SU-DHL-6 (cell line): ENCODE measurements at regions not wholly inside any gene's neighbourhood (a gene's known extent, or its start where the extent isn't known, plus 50 kb on each side); places are given as distances from the start of the nearest gene placed in this dataset.

Source experiments
- H2AFZ ChIP-seq: fragments of 200-600 bp; sonication (generic); 2 replicates; pipeline ENCODE4 v1.6.1; 2014; ENCODE audit warnings: low read depth, mild to moderate bottlenecking, moderate library complexity, mixed read lengths, antibody characterized with exemption, low read length; ENCODE audit not compliant: severe bottlenecking
- H3F3A ChIP-seq: fragments of 200-600 bp; shearing (Covaris generic); 2 replicates; pipeline ENCODE4 v1.6.0; 2016; ENCODE audit warnings: antibody characterized with exemption, mild to moderate bottlenecking; ENCODE audit not compliant: insufficient read depth
- H3K27ac ChIP-seq: fragments of 200-600 bp; sonication (generic); 2 replicates; pipeline ENCODE4 v1.5.1; 2016; ENCODE audit warnings: low read depth, mild to moderate bottlenecking, low read length, moderate library complexity, mixed read lengths
- H3K27me3 ChIP-seq: fragments of 200-600 bp; sonication (generic), shearing (Covaris generic); 2 replicates; pipeline ENCODE4 v1.6.0; 2014; ENCODE audit warnings: mild to moderate bottlenecking, low read length
- H3K36me3 ChIP-seq: fragments of 200-600 bp; sonication (generic); 2 replicates; pipeline ENCODE4 v1.6.1; 2014; ENCODE audit warnings: mild to moderate bottlenecking, low read length, mixed read lengths
- H3K4me2 ChIP-seq: fragments of 300-600, 200-600 bp; shearing (Covaris generic), sonication (generic); 2 replicates; pipeline ENCODE4 v1.6.0; 2014; ENCODE audit warnings: low read length, low read depth, mild to moderate bottlenecking; ENCODE audit not compliant: poor library complexity, severe bottlenecking
- H3K4me3 ChIP-seq: fragments of 200-600 bp; sonication (generic); 2 replicates; pipeline ENCODE4 v1.5.1; 2014; ENCODE audit warnings: antibody characterized with exemption, low read length, mild to moderate bottlenecking, mixed read lengths; ENCODE audit not compliant: insufficient read depth, poor library complexity, severe bottlenecking
- H3K79me2 ChIP-seq: fragments of 200-600 bp; sonication (generic); 2 replicates; pipeline ENCODE4 v1.6.1; 2014; ENCODE audit warnings: mild to moderate bottlenecking, low read length, moderate library complexity; ENCODE audit not compliant: insufficient read depth
- H3K9ac ChIP-seq: fragments of 200-600 bp; sonication (generic); 2 replicates; pipeline ENCODE4 v1.7.0; 2014; ENCODE audit warnings: mild to moderate bottlenecking, low read length
- H3K9me2 ChIP-seq: fragments of 200-600 bp; sonication (generic); replicated peaks from 2 replicates; pipeline ENCODE4 v1.6.1; 2014; ENCODE audit warnings: low read length; ENCODE audit not compliant: insufficient read depth
- H3K9me3 ChIP-seq: fragments of 200-600 bp; sonication (generic); 2 replicates; pipeline ENCODE4 v1.6.1; 2014; ENCODE audit warnings: low read length, mixed read lengths; ENCODE audit not compliant: insufficient read depth
- H4K20me1 ChIP-seq: fragments of 200-600 bp; sonication (generic); 2 replicates; pipeline ENCODE4 v1.6.1; 2014; ENCODE audit warnings: low read depth, mild to moderate bottlenecking, antibody characterized with exemption, low read length, moderate library complexity, mixed read lengths
- EZH2phosphoT487 ChIP-seq: fragments of 200-600 bp; sonication (generic), shearing (Covaris generic); conservative IDR thresholded peaks from 2 replicates; pipeline ENCODE4 v1.6.1; 2018; ENCODE audit warnings: mild to moderate bottlenecking, antibody characterized with exemption, low read length, moderate library complexity, mixed read lengths
- TF ChIP-seq, protein P1 (sequence below): fragments of 200-600 bp; sonication (generic); IDR thresholded peaks from one replicate; pipeline ENCODE4 v1.5.1; 2017; ENCODE audit warnings: antibody characterized with exemption, mild to moderate bottlenecking, low read length, moderate library complexity; ENCODE audit not compliant: insufficient read depth, poor library complexity, severe bottlenecking

DNA sequence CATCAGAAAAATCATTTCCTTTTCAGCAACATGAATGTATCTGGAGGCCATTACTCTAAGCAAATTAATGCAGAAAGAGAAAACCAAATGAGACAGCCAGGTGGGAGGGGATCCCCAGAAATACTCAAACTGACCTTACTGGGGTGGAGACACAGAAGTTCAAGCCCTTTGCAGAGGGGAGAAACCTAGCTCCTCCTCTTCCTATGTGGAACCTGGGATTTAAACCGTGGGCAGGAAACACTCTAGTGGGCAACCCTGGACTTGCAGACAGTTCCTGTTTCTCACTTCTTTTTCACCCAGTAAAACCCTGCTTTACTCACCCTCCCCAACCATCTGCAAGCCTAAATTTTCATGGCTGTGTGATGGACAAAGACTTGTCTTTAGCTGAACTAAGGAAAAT is 61.3 kb downstream of the SLITRK6 start:
- no peak overlapping the region for H3K27ac ChIP-seq
- no peaks in the 10 kb centered on the region for H3K36me3 ChIP-seq
- no peak overlapping the region for H2AFZ ChIP-seq
- no peaks in the 10 kb centered on the region for H3K9me3 ChIP-seq
- no peaks in the 10 kb centered on the region for H3K79me2 ChIP-seq
- H3K4me3 ChIP-seq = no peak overlapping the region
- H3K9ac ChIP-seq = no peak overlapping the region
- no peak overlapping the region for H3K4me2 ChIP-seq
- no peaks in the 10 kb centered on the region for H3K27me3 ChIP-seq
- H3F3A ChIP-seq = no peaks in the 10 kb centered on the region
- no peaks in the 10 kb centered on the region for H3K9me2 ChIP-seq
- no peak for TF ChIP-seq EZH2phosphoT487
- TF ChIP-seq, protein P1, sequence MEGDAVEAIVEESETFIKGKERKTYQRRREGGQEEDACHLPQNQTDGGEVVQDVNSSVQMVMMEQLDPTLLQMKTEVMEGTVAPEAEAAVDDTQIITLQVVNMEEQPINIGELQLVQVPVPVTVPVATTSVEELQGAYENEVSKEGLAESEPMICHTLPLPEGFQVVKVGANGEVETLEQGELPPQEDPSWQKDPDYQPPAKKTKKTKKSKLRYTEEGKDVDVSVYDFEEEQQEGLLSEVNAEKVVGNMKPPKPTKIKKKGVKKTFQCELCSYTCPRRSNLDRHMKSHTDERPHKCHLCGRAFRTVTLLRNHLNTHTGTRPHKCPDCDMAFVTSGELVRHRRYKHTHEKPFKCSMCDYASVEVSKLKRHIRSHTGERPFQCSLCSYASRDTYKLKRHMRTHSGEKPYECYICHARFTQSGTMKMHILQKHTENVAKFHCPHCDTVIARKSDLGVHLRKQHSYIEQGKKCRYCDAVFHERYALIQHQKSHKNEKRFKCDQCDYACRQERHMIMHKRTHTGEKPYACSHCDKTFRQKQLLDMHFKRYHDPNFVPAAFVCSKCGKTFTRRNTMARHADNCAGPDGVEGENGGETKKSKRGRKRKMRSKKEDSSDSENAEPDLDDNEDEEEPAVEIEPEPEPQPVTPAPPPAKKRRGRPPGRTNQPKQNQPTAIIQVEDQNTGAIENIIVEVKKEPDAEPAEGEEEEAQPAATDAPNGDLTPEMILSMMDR = no peak
- H4K20me1 ChIP-seq = no peaks in the 10 kb centered on the region

DNA sequence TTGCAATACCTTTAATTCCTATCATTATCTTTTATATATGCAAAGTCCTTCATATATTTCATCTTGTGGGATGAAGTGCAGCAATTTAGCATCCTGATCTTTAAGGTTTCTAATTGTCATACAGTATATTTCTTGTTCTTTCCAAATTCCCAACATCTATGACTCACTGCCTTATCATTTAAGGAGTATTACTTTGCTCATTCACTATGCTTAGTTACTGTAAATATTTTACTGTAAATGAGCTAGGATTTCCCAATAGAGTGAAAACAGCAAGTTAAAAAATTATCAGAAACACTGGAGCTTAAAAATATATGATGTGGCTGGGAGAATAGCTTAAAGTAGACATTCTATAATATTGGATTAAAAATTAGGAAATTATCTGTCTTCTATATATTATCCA is 69.9 kb downstream of the SLITRK6 start:
- H3K4me3 ChIP-seq = no peak overlapping the region
- no peak overlapping the region for H3K27ac ChIP-seq
- no peaks in the 10 kb centered on the region for H3K79me2 ChIP-seq
- no peaks in the 10 kb centered on the region for H3K27me3 ChIP-seq
- no peaks in the 10 kb centered on the region for H3F3A ChIP-seq
- no peak overlapping the region for H2AFZ ChIP-seq
- H3K9me2 ChIP-seq = no peaks in the 10 kb centered on the region
- TF ChIP-seq, protein P1 = no peak
- no peak for TF ChIP-seq EZH2phosphoT487
- H3K4me2 ChIP-seq = no peak overlapping the region
- H3K9me3 ChIP-seq = no peaks in the 10 kb centered on the region
- H3K36me3 ChIP-seq = no peaks in the 10 kb centered on the region
- H4K20me1 ChIP-seq = no peaks in the 10 kb centered on the region
- no peak overlapping the region for H3K9ac ChIP-seq

DNA sequence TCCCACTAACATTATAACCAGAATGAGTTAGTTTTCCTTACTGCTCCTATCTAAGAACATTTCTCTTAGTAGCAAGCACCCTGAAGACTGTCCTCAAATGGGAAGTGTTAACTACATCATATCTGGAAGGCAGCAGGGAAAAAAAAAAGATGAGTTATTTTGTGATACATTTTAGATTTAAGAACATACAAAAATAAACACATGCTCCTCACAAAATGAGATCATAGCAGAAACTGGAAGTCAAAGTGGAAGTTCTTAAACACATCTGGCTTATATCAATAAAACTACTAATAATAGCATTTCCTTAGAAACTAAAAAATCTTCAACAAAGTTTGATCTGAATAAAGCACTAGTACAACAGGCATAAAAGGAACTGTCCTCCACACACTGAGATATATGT is 70.4 kb downstream of the SLITRK6 start:
- H3K79me2 ChIP-seq = no peaks in the 10 kb centered on the region
- no peak overlapping the region for H3K9ac ChIP-seq
- no peak overlapping the region for H2AFZ ChIP-seq
- H3F3A ChIP-seq = no peaks in the 10 kb centered on the region
- no peaks in the 10 kb centered on the region for H3K9me2 ChIP-seq
- no peak overlapping the region for H3K4me3 ChIP-seq
- no peaks in the 10 kb centered on the region for H3K9me3 ChIP-seq
- no peak for TF ChIP-seq EZH2phosphoT487
- TF ChIP-seq, protein P1 = no peak
- H3K27me3 ChIP-seq = no peaks in the 10 kb centered on the region
- H3K36me3 ChIP-seq = no peaks in the 10 kb centered on the region
- H4K20me1 ChIP-seq = no peaks in the 10 kb centered on the region
- no peak overlapping the region for H3K27ac ChIP-seq
- H3K4me2 ChIP-seq = no peak overlapping the region
